NOMO-1 (cell line): ENCODE measurements at regions not wholly inside any gene's neighbourhood (a gene's known extent, or its start where the extent isn't known, plus 50 kb on each side); places are given as distances from the start of the nearest gene placed in this dataset.

ENCODE experiments used
- DNase-seq, 2 experiments: peaks; one replicate each; lab custom pipeline; 2025; ENCODE audit not compliant: unreplicated experiment in 2 of 2; lab: John Stamatoyannopoulos, UW

DNA sequence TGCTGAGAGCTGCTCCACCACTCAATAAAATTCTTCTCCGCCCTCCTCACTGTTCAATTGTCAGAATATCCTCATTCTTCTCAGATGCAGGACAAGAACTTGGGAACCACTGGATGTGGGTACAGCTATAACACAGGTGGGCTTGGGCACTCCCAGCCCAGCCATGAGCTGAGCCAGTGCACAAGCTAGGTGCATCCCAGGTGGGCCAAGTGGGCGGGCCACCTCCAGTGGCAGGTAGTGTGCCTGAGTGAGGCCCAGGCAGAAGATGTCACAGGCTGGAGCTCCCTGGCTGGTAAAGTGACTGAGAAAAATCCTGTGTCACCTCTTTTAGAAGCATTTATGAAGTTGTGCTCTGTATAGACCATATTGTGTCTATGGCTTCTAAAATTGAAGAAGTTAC, 501.6 kb upstream of the TYRP1 start:
- DNase-seq: no peak

DNA sequence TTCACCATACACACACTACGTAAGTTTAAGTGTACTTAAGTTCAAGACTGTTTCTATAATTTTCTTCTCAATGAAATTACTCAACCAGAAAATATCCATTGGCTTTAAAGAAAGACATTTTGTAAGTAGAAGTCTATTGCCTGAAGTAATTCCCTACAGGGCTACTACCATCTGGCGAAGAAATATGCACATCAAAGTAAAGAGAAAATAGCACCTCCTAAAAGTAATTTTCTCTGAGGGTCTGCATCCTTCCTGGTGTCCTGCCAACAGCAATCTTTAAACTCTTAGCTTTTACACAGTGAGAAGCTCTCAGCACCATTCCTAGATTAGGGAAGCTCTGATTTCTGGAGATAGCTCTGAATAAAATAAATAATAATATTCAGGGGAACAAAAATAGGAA, 498.5 kb upstream of the TYRP1 start:
- DNase-seq: no peak

DNA sequence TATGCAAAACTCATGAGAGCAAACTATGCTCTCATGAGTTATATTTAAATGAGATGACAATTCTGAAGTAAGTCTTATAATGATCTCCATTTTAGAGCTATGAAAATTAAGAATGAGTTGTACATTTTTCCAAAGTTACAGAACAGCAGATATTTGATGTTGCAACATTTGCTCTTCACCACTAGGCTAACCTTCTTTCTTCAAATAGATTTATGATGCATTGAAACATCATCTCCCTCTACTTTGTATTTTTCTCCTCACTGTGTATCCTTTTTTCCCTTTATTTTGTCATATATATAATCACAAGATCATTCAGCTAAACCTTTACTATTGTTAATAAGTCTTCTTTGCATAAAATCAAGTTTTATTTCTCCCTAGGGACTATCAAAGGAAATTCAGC, 497.7 kb upstream of the TYRP1 start:
- DNase-seq: no peak

DNA sequence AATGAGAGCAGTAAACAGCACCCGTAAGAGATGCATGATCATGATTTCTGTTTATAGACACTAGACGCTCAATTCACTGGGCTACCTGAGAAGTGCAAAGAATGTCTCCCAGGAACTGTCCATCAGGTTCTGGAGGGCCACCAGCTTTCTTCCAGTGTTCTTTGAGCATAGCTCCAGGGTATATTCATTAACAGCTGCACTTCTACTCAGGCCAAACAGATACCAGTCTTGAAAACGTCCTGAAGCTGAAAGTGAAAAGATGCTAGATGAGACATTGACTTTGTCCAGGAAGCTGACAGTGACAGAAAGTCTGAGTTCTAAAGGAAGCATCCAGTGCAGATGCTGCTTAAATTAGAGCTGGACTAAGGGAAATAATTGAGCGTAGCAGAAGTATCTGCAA, 488.7 kb upstream of the TYRP1 start:
- DNase-seq: no peak

DNA sequence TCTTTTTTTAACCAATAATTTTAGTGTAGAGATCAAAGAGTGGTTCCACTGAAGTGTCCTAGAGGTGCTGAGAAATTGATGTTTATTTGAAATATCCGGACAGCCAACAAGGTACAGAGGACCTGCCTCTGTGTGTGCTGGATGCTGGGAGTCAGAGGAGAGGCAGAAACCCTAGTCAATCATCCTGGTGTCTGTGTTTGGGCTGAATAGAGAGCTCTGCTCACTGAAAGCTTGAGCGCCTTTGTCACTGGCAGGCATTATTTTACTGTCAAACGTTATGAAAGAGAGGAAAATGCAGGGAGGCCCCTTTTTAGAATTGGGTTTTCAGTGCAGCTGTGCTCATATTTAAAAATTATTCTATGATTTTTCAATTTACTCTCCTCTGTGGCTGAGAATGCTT, 480.3 kb upstream of the TYRP1 start:
- DNase-seq: no peak

DNA sequence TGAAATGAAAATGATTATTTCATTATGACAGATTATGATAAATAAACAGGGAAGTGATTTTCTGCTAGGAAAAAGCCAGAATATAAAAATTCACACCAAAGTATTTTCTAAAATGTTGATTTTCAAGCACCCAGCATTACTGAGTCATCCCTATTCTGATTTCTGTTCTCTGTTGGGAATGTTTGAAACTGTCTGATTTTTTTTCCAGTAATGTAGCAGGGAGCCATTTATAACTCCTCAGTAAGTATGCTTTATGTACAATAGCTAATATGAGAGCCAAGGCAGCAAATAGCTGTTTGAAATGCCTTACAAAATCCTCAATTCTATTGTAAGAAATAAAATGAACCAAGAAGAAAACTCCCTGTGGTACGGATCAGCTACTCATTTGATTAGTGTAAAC, 471.7 kb upstream of the TYRP1 start:
- DNase-seq: no peak

DNA sequence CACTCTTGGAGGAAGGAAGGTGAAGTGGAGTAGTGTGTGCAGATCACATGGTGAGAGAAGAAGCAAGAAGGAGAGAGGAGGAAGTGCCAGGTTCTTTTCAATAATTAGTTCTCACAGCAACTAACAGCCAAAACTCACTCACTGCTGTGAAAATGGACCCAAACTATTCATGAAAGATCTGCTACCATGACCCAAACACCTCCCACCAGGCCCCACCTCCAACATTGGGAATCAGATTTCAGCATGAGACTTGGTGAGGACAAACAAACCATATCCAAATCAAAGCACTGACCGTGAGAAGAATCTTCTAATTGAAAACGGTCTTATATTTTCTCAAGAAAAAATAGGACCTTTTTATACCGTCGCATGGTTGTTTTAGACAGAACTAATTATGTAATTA, 468.7 kb upstream of the TYRP1 start:
- DNase-seq: no peak

DNA sequence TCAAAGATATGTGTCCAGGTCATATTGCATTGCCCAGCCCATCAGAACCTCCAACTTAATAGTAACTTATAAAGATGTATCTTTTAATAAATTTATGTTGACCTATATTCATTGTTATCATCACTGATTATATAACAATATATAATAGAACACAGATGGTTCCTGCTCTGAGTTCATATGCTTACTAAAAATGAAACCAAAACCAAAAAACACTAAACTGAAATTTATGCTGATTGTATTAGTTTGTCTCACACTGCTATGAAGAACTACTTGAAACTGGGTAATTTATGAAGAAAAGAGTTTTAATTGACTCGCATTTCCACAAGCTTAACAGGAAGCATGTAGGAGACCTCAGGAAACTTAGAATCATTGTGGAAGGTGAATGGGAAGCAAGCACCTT, 462.5 kb upstream of the TYRP1 start:
- DNase-seq: no peak

DNA sequence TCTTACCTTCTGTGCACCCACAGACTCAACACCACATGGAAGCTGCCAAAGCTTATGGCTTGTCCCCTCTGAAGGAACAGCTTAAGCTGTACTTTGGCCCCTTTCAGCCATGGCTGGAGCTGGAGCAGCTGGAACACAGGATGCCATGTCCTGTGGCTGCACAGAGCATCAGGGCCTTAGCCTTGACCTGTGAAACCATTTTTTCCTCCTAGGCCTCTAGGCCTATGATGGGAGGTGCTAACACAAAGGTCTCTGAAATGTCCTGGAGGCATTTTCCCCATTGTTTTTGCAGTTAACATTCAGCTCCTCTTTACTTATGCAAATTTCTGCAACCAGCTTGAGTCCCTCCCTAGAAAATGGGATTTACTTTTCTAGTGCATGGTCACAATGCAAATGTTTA, 461.4 kb upstream of the TYRP1 start:
- no peak for DNase-seq

DNA sequence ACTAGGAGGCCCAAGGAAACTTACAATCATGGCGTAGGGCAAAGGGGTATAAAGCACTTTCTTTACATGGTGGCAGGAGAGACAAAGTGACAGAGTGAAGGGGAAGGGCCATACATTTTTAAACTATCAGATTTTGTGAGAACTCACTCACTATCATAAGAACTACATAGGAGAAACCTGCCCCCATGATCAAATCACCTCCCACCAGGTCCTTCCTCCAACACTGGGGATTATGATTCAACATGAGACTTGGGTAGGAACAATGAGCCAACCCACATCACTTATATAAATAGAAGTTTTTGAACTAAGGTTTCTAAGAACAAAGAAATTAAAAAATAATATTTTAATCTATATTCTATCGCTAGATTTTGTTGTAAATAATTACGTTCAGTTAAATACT, 460.3 kb upstream of the TYRP1 start:
- DNase-seq: no peak

DNA sequence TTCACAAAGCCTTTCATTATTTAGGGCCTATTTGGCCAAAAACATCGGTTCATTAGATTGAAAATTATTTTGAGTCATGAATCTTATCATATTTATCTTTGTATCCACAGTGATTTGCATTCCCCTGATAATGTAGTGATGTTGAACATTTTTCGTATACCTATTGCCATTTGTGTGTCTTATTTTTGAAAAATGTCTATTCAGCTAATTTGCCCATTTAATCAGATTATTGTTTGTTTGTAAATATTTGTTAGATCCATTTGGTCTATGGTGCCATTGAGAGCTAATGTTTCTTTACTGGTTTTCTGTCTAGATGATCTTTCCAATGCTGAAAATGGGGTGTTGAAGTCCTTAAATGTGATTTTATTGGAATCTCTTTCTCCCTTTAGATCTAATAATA, 439.2 kb upstream of the TYRP1 start:
- DNase-seq: no peak

DNA sequence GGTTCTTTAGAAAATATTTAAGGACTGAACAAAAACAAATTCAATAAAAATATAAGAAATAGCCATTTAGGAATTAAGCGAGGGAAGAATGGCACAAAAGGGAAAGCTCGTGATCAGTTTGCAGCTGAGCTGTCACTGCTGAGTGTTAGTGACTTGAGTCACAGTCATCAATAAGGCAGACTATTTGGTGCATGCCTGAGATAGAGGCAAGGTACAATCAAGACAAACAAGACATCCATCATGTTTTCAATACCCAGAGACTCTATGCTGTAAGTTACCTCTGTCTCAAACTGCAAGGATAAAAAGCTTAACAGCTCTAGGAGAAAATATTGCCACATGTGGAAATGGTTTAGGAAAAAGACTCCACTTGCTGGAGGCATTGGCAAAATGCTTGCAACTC, 426.4 kb upstream of the TYRP1 start:
- no peak for DNase-seq

DNA sequence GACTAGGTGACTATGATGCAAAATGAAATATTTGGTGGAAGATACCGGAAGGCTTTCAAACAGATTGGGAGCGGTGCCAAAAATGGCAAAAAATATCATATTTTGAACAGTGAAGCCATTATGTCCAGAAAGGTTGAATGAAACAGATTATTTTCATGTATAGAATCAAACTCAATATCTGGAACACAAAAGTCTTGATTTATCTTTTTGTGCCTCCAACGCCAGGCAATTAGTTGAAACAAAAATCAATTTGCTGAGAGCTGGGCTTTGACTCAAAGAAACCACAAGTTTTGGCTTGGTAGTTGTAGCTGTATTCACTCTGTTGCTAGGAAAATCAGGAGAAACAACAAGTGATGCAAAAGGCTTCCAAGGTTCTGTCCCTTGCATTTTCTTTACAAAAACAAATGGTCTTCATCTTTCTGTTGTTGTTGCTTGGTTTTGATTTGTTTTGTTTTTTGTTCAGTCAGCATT, 421.7 kb upstream of the TYRP1 start:
- no peak for DNase-seq

DNA sequence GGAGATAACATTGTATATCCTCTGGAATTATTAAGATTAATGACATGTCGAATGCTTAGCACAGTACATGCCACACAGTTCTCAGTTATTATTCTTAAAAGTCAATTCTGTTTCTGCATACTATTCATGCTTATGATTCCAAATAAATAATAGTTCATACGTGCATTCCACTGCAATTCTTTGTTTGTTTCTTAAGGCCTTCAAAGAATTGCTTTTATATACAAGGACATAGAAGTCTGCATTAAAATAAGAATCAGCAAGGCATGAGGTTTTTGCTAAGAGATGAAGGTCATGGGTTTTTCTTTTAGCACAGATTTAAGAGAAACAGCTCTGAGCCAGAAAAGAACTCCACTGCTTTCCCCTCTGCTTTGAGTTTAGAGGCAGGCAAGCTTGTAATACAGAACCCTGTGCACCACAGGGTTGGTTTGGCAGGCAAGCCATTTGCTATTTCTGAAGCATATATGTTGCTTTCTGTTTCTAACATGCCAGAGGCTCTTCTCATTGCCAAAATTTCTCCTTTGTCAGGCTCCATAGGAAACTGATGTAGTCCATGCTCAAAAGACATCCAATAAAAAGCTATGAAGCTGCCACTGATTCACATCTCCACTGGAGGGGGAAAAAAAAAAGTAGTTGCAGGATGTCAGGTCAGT, 420.6 kb upstream of the TYRP1 start:
- no peak for DNase-seq

DNA sequence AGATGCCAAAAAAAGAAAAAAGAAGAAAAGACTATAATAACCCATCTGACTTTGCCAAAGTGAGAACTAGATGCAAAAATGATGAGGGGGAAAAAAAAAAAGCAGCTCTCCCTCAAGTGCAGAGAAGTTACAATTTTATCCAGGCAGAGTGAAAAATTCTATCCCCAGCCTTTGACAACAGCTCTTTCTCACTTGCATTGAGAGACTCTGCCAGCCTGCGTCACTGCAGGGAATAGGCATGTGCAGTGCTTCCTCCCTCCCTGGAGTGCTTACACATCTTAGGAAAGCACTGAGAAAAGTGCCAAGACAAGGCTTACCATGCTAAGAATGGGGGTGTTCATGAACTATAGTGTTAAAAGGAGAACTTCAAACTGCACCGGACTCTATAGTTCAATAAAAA, 418.6 kb upstream of the TYRP1 start:
- DNase-seq: no peak

DNA sequence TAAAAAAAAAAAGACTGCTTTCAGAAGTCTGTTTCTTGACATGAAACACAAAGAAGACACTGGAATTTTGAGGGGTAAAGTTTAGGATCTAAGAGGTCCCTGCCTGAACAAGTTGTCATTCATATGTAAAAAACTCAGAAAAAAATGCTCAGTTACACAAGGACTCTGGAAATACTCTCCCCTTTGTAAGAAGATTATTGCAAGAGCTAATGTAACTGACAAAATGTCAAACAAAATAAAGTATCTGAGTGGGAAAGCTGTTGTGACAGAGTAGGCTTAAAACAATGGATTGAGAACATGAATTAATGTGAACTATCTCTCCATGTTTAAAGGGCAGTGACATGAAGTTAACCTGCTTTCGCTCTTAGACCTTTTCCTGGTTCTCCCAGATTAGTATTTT, 416.7 kb upstream of the TYRP1 start:
- DNase-seq: no peak

DNA sequence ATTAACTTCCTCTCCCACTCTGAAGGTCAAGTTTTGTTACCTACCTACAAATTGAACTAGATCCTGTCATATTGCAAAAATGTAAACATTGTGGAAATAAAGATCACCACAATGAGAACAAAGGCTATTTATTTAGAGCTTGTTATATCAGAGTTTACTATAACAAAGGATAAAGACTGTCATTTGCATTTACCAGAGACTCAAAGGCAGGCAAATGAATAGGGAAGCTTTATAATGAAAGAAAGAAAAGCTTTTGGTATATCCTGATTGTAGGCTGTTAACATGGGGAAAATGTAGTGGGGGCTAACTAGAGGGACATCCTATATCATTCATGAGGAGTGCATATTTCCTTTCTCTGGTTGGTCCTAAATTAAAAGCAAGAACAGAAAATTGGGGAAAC, 403.5 kb upstream of the TYRP1 start:
- DNase-seq: no peak

DNA sequence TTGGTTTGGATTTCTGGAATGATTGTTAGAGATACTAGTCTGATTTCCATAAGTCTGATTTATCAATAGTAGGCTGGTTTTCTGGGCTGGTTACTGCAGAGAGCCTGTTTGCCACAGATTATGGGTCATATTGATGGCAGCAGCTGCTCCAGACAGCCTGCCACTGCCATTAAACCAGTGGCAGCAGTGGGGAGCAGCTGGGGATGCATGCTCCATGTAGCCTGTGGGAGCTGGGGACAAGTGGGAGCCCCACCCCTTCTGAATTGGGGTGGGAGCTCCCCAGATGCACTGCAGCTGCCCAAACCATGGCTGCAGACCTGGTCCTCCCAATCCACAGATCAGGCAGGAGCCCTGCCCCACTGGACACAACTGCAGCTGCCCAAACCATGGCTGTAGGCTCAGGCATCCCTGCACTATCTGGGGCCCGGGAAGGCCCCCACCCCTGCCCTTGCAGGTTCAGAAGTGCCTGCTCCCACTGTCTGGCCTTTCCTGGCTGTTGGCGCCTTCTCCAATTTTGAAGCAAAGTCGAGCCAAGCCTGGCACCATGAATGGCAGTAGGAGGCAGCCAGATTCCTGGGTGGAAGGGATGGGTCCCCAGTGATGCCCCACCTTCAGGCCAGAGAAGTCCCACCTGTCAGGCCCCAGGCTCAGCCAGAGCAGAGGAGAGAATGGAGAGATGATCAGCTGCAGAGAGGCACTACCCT, 402.9 kb upstream of the TYRP1 start:
- no peak for DNase-seq

DNA sequence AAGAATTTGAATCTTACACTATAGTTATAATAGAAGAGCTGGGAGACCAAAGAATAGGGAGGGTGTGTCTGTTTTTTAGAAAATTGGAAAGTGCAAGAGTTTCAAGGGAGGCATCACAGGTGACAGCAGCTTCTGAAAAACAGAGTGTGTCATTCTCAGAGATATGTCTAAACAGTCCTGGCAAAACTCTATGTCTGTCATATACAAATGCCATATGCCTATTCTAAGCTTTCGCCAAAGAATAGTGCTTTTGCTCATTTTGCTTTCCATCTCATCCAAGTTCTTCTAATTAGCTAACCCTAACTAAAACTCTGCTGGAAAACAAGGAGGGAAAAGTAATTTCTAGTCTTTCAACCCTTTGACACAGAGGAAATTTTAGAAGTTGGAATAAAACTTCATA, 388.0 kb upstream of the TYRP1 start:
- DNase-seq: no peak

DNA sequence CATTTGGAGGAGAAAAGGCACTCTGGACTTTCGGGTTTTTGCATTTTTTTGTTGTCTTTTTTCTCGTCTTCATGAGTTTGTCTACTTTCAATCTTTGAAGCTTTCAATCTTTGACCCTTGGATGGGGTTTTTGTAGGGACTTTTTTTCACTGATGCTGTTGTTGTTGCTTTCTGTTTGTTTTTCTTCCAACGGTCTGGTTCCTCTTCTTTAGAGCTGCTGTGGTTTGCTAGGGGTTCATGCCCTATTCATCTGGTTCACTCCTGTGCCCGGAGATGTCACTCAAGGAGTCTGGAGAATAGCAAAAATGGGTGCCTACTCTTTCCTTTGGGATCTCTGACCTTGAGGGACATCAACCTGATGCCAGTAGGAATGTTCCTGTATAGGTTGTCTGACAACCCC, 378.6 kb upstream of the TYRP1 start:
- no peak for DNase-seq

DNA sequence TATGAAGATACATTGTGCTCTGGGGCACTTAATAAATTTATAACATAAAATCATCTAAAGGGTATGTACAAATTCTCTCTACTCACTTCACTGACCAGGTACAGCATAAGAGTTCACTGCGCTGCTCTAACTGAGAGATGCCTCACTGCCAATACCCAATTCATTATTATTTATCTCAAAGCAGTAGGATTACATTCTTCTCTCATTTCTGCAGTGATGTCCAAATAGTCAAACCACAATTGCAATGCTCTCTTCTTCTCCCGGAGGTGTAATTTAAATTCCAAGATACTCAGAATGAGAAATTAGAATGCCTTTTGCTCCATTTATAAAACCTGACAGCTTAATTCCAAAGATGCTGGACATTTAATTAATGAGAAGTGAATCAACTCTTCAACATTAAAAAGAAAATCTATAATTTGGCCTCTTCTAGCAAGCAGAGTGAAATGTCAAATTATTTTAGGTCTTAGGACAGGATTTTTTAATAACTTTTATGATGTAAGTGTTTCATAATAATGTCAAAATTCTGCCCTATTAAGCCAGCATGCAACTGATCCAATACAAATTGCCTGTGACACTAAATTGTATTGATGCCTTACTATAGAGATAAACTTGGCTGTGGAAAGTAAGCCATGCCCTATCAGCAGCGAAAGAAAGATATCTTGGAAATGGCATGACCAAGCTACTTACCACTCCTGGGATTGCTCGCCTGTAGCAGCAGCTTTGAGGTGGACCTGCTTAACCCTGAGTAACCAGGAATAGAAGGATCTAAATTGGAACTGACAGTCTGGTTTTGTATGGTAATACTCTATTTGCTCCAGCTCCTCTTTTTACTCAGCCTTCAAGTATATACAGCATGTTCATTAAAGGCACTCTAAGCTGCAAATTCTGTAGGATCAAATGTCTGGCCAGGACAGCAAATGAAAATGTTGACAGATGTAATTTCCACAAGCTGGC, 374.2 kb upstream of the TYRP1 start:
- DNase-seq: no peak

DNA sequence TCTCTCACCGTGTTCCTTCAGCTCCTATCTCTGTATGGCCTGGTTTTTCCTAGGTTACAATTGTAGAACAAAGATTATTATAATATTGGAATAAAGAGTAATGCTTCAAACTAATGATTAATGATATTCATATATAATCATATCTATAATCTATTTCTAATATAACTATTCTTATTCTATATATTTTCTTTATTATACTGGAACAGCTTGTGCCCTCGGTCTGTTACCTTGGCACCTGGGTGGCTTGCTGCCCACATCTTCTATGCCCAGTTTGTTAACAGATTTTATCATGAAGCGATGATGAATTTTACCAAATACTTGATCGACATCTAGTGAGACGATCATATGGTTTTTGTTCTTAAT, 363.6 kb upstream of the TYRP1 start:
- no peak for DNase-seq
